Superior temporal gyrus (tissue), 1 donor: ENCODE measurements at regions not wholly inside any gene's neighbourhood (a gene's known extent, or its start where the extent isn't known, plus 50 kb on each side); places are given as distances from the start of the nearest gene placed in this dataset.
A peak's percentile ranks its signal among the peaks of the same experiment; 100 is the strongest.
"Not testable (repeated sequence)": the region's sequence is repeated elsewhere in the genome, so short reads cannot be mapped to it uniquely, and the experiment has no call there.

ENCODE experiments used
- DNase-seq: peaks from one replicate; pipeline ENCODE4 v3.0.0-alpha.2; 2016; ENCODE audit errors: extremely low spot score

DNA sequence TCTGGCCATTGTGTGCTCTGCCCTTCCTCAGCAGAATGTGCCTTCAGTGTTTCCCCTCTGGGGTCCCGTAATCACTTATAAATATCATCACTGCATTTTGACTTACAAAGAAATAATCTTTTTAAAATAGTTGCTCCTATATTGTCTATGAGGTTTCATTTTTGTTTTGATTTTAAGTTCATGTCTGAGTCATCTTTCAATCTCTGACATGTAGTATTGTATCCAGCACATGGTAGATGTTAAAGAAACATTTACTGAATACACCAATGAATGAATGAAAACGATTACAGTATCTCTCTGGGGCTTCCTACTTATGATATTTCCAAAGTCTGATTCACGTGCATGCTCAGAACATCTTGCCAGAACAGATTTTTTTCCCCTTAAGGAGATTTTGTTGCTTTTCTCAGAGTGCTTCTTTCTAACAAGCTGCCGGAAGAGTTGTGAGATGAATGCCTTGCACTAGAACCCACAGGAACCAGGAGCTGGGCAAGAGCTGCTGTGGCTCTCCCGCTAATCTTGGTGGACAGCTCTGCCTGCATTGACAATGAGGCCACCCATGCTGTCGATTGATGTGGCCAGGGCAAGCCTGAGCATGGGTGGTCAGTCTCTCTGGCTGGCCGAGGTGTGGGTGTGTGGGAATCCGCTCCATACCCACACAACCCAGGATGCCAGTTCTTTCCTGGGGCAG, 199.4 kb downstream of the CYRIA start:
- no peak for DNase-seq

DNA sequence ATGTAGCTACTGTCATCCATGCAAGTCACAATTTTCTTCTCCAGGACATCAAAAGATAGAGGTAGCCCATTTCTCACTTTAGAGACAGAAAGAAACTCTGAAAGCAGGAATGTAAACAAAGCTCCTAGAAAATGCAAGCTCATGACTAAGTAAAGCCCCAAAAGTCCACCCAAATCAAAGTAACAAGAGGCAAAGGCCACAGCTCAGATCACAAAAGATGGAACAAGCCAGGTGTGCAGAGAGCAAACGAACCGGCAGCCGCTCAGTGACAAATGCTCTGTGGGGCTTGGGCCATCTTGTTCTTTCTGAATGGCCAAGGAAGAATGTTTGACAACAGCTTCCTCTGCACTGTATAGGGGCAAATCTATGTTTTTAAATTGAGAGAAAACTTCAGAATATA, 201.0 kb downstream of the CYRIA start:
- DNase-seq, result no peak

DNA sequence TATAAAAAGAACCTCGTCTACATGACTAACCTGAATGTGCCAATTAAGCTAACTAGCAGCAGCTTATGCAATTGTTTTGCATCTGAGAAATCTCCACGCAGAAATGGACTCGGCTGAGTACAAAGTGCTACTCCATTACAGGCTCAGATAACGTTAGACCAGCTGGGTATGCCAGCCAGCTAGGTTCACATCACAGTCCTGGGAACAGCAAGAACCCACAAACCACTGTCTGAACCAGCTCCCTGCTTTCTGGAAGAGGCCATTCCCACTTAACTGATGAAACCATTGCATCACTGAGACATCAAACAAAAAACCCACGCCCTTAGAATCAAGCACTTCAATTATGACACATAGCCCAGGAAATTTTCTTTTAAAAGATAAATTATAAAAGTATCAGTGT, 202.7 kb downstream of the CYRIA start:
- peak; percentile 22 for DNase-seq

DNA sequence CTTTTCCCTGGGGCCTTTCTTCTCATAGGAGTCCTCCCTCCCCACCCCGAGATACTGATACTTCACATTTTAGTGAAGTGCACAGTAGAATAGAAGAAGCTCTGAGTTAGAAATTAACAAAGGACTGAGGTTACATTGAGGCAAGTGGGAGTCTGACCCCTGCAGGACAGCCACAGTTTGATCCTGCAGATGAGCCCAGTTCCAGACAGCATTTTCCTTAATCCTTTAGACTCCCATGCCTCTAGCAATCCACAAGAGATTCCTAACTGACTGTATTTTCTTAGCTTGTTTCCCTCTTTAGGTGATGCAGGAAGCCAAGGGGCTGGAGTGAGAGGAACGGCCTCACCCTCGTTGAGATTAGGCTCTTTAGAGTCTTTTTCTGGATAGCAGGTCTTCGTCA, 204.0 kb downstream of the CYRIA start:
- no peak for DNase-seq

DNA sequence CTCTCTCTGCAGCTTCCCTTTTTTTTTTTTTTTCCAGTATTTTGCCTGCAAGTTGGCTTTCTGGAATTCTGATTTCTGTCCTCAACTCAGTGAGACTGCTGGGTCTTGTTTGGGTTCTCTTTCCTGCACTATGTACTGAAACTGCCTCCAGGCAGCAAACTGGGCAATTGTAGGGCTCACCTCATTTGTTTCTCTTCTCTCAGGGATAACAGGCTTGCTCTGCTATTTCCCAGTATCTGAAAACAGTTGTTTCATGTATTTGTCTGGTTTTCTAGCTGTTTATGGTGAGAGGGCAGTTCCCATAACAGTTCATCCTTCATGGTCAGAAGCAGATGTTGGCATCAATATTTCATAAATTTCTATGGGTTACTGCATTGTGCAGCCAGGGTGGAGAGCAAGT, 206.0 kb downstream of the CYRIA start:
- DNase-seq, result no peak

DNA sequence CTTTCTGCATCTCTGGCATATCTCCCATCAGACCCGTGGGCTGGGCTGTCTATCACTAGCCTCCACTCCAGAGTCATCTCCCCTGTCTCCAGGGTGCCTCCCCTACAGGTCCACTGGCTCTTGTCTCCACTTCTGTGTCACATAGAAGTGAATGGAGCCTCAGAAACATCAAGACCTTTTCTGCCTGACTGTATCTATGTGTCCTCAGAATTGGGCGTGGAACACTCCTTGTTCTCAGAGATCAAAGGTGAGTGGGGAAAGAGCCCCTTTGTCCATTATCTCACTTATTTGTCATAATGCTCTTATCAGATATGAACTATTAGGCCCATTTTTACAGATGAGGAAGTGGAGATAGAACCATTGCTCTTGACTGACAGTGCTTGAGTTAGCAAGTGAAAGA, 211.0 kb downstream of the CYRIA start:
- no peak for DNase-seq

DNA sequence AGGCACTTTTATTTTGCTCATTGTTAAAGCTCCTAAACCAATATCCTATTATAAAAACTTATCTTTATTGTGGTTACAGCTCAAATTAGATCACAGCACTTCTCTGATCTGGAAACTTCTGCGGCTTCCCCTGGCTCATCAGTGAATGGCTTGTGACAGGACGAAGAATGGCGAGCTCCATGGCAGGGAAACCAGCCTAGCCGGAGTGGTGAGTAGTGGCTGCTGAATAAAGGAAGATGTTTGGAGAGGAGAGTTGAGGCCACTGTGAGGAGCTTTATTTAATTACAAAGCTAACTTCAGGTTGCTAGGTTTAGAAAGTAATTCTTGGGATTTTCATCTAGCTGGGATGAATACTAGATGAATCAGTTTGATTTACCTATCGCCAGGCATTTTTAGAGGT, 213.5 kb downstream of the CYRIA start:
- DNase-seq, result no peak

DNA sequence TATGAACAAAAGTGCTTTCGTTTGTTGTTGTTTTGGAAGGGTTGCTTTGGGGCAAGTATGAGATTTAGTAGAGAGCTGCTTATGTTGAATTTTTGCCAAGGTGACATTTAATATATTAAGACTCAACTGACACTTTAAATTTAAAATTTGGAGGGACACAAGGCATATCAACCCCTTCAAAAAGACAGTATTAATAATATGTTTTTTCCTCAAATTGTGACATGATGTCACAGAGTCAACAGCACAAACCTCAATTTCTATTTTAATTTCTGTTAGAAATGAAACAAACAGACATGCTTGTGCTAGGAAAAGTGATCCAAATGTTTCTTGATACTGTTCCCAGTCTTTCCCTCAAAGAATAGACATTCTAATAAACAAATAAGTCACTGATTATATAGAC, 218.9 kb downstream of the CYRIA start:
- no peak for DNase-seq

DNA sequence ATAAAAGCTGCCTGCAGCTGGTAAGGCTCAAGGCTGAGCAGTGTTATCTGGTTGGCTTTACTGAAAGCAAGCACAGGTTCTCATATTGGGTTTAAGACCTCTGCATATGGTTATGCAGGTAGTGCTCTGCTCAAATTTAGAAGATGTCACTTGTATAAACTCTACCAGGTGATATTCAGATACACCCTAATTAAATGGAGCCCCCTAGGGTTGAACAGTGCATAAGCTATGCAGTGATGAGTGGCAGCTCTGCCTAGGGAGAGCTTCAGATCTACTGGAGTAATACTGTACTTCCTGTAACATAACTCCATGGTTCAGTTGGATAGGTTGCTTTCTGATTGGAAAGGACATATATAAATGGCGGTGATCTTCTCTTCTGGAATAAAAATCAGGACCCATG, 222.7 kb downstream of the CYRIA start:
- no peak for DNase-seq

DNA sequence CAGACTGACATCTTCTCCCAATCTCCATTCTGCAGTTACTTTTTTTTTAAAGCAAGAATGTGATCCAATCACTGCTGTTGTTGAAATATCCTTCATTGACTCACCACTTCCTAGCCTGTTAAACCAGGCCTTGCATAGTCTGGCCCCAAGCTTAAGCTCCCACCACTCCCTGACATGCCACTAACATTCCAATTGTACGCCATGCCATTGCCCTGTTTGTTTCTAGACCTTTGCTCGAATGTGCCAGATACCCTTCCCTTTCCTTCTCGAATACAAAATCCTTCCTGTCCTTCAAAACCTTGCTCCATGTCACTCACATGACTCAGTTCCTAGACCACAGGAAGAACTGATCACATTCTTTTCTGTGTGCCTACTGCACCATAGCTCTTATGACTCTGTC, 224.2 kb downstream of the CYRIA start:
- no peak for DNase-seq

DNA sequence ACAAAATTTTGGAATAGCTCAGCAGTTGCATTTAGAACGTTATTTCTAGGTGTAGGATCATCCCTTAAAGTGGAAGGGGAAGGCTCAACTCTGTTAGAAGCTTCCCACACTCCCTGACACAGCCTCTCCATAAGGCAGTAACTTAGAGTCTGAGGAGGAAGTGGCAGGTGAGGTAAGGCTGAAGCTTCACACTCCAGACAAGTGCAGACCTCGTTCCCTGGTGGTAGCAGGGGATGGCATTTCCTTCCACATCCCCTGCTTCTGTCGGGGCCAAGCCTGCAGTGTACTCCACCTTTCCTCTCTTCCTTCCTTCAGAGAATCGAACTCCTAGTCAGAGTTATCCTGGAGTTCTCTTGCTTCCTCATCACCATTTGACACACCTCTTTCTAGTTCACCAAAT, 224.7 kb downstream of the CYRIA start:
- DNase-seq, result no peak

DNA sequence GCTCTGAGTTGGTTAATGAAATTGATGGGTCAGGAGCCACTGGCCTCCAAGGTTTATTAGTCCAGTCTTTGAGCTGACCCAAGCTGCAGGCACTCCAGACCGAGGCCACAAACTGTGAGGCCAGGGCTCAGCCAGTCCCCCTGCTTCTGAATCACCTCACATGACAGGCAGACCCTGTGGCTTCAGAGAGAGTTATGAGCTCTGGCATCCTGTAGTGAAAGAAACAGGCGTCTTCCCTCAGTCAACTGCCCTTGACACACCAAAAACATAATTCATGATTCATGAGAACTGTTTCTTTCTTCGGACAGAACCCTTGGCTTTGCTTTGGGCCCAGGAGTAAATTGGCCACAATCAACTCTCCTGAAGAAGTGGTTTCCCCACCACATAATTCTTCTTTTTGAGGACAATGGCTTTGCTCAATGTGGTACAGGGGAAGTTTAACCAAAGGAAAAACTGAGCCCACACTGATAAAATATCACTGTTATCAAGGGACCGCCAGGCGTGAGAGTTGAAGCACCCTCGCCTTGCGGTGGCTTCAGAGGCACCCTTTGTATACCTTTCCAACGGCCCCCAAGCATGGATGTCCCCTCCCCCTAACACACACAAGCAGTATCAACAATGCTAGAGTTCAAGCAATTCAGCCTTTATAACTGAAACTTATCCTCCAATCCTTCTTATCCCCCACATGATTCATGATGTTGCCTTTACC, 226.9 kb downstream of the CYRIA start:
- DNase-seq, result no peak

DNA sequence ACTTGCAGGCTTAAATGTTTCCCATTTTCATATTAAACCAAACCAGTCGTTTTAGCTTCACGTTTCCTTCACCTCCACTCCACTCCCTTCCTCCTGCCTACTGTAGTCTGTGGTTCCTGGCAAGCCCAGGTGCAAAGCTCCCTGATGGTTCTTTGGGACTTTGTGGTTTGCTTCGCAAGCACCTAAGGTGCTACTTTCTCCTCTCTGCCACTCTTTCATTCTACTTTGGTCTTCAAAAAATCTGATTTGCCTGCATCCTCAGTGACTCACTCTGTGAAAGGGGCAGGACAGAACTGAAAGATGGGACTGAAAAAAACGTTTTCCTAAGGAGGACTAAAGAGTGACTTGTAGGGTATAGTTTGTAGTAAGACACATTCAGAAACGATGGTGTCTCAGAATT, 228.4 kb downstream of the CYRIA start:
- no peak for DNase-seq

DNA sequence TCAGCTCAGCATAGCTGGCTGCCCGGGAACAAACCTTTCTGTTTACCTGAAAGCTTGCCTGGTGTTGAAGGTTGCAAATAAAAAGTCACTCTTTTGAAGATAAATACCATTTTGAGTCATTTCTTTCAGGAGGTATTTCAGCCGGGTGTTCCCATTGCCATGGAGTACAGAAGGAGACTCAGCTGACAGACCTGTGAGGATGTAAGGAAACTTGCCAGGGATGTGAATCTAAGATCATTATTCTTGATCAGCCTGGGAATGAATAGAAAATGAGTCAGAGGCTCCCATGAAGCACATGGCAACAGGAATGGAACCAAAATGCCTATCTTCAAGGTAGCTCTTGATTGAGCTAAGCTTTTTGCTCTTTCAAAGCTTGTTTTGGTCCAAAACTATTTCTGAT, 231.2 kb downstream of the CYRIA start:
- no peak for DNase-seq

DNA sequence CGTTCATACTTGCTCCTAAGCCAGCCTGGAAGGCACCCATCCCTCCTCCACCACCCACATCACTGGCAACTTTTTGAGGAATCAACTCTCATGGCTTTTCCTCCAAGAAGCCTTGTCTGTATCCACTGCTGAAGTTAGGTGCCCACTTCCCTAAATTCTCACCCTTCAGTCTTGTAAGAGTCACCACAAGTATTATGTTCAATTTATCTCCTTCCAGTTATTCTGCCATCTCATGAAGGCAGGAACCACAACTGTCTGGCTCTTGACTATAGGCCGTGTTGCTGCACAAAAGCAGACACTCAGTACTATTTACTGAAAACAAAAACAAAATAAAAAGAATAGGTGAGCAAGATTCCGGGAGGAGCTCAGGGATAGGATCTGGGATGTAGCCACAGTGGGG, 234.8 kb downstream of the CYRIA start:
- DNase-seq, result no peak

DNA sequence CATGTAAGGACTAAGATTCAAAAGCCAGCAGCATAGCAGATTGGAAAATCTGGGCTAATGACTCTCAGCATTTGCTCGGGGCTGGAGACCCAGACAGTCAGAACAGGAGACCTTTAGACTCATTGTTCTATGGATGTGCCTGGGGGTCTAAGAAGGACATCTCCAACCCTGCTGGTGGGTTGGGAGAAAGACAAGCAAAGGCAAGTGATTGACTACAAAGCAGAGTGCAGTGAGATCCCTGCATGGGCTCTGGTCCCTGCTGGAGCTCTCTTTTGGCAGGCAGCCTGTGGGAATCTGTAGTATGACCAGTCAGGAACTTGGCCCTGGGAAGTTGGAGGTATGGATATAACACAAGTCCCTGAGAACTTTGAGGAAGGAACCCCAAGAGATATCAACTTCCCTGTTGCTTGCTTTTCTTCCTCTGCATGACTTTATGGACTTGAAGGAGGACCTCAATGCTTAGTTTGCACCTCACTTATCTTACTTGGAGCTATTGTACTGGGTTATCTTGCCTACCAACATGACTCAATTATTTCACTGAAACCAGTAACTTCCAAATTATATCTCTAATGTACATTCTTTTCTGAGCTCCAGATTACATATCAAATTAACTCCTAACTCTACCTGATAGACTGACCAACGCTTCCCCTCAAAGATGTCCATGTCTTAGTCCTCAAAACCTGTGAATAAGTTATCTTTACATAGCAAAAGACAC, 236.0 kb downstream of the CYRIA start:
- DNase-seq, result no peak

DNA sequence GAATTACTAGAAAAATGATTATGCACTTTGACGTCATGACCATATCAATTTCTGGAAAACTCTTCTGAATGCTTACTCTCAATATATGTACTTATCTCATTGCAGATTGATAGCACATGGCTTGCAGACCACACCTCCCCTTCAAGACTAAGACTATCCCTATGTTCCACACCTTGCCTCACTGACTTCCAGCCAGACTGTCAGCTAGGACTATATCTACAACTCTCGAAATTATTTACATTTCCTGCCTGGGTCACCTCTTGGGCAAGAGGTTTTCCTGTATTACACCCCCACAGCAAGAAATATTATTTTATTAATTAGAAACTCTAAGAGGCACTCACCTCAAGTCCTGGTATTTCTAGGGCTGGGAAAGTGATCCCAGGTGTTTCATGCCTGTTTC, 236.6 kb downstream of the CYRIA start:
- no peak for DNase-seq

DNA sequence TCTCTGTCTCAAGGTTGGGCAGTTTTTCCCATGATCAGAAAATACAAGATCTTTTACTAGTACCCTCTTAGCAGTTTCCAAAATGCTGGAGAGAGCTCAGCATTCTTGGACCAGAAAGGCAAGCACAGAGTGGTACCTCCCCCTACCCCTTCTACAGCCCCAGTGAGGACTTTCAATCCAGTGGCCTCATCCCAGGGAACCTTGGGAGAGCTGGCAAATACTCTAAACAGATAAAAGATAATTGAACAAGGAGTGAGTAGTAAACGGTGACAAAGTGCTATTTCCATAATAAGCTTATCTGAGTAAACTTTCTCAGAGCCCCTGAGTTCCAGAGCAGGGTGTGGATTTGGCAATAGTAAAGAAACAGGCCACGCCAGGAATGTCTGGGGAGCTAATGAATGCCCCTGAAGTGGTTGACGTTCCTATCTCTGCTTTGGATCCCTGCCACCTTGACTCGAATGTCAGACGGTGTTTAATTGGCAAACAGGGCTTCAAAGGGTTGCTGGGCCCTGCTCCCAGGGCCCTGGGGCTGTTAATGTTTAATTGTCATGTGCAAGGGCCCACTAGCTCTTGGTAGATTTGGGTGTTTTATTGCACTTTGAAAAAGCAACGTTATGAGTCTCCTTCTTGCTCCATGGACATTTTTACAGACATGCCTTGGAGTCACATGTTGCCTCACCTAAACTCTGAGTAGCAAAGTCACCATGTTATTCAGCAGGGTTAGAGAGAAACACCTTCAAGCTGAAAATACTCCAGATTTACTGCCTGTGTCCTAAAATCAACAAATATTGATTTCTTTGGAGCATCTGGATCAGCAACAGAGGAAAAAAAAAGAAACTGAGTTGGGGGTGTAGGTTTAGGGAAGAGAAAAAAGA, 239.9 kb downstream of the CYRIA start:
- DNase-seq, result no peak

DNA sequence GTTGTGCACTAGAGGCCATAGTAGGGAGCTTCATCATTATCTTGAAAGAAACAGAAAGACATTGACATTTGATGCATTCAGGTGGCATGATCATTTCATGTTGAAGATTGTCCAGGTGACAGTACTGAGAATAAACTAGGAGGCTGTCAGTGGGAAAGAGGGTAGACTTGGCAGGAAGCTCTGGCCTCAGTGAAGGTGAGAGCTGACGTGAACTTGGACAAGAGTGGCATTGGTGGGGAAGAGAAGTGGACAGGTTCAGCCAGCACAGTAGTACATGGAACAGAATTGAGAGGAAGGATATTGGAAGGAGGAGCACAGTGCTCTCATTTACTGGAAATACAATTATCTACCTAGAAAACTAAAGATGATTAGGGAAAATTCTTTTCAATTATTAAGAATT, 245.2 kb downstream of the CYRIA start:
- DNase-seq, result no peak

DNA sequence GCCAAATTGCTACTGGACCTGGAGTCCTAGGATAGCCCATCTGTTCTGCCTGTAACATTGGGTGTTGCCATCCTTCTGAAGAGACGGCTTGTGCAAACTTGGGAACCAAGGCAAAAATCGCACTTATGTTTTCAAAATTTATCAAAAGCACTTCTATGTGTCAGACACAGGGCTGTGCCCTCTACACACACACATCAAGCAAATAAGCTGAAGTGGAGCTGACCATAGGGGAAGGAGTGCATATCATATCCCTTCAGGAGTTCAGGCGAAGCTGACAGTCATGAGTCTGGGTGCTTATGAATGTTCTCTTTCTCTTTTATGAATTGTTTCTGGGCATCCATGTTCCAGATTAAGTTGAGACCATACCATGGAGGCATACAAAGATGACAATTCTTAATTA, 247.9 kb downstream of the CYRIA start:
- DNase-seq, result no peak

DNA sequence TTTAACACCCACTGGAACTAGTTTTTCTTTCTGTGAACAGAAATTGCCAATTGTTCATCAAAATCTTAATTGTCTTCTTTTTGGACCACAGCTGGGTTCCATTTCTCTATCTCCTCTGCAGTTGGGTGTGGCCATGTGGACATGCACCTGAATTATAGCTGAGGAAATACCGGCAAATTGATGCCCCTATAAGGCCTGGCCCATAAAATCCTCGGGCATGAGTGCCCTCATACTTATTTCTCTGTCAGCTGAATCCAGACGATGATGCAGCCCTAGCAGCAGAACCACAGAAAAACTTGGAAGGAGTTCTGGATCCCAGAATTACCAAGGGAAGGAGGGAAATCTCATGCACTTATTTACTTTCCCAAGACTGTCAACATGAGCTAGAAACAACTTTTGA, 249.0 kb downstream of the CYRIA start:
- no peak for DNase-seq

DNA sequence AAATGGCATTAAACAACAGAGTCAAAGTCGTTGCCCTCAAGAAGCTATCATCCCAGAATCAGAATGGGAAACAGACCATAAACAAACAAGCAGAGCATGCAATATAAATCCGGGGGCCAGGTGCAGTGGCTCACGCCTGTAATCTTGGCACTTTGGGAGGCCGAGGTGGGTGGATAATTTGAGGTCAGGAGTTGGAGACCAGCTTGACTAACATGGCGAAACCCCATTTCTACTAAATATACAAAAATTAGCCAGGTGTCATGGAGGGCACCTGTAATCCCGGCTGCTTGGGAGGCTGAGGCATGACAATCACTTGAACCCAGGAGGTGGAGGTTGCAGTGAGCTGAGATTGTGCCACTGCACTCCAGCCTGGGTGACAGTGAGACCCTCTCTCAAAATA, 249.8 kb downstream of the CYRIA start:
- not testable (repeated sequence) for DNase-seq
